ENCODE measurements at regions not wholly inside any gene's neighbourhood (a gene's known extent, or its start where the extent isn't known, plus 50 kb on each side); places are given as distances from the start of the nearest gene placed in this dataset.

DNA sequence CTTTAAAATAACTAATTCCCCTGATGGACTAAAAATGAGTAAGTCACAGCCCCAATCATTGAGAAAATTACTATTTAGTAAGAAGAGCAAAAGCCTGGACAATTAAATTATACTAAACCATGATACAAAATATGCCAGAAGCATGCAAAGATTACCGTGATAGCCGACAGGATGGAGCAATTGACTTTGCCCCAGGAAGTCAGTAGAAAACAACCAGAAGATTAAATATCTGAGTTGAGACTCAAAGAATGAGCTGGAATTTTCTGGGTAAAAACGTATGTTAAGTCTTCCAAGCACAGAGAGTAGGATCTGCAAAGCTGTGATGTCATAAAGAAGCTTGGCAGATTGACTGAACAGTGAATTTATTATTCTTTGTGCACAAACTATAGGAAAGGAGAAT, 816.1 kb upstream of the TENM3 start:
- TF ChIP-seq CTCF (conservative IDR thresholded peaks at IDR 0.05): no peak
- TF ChIP-seq ZFX (IDR thresholded peaks at IDR 0.05): no peak

Measured in C4-2B (cell line).